Stimulated activated naive CD8-positive, alpha-beta T cell treated with anti-CD3 and anti-CD28 coated beads, Interleukin-15, amount 100 ng/mL, for 72 hours (primary cell): ENCODE measurements at regions not wholly inside any gene's neighbourhood (a gene's known extent, or its start where the extent isn't known, plus 50 kb on each side); places are given as distances from the start of the nearest gene placed in this dataset.

Experiments used
- ATAC-seq: fragments of 150-1000 bp; cut with Tn5 transposase; 2 replicates; pipeline ENCODE4 v1.10.0; 2021; ENCODE audit warnings: mild to moderate bottlenecking, moderate library complexity
- DNase-seq, 2 donors: peaks; one replicate each; pipeline ENCODE4 v3.0.0; 2021 to 2022
- H3K27ac Mint-ChIP-seq, 2 donors: one replicate each; pipeline ENCODE4 v1.8.0; 2022; ENCODE audit warnings: mild to moderate bottlenecking in 2 of 2, mixed read lengths in 2 of 2, moderate library complexity in 2 of 2
- H3K27me3 Mint-ChIP-seq: one replicate; pipeline ENCODE4 v1.8.0; 2022; ENCODE audit warnings: mixed read lengths
- H3K4me1 Mint-ChIP-seq: one replicate; pipeline ENCODE4 v1.8.0; 2022; ENCODE audit warnings: mild to moderate bottlenecking, mixed read lengths
- H3K4me3 Mint-ChIP-seq, 2 donors: one replicate each; pipeline ENCODE4 v1.8.0; 2022; ENCODE audit warnings: mild to moderate bottlenecking in 2 of 2, mixed read lengths in 2 of 2, moderate library complexity in 1 of 2
- H3K9me3 Mint-ChIP-seq, 2 donors: one replicate each; pipeline ENCODE4 v1.8.0; 2022; ENCODE audit warnings: mixed read lengths in 2 of 2

GRCh38 chr3:184636741-184637316, 75.0 kb downstream of the MAGEF1 start:
- peak overlapping the region in 1 of 2 donors; percentile 44 for H3K4me3 Mint-ChIP-seq
- peaks cover 0 to 5% of the 10 kb centered on the region in 2 donors for H3K9me3 Mint-ChIP-seq
- DNase-seq (peak; percentile 33 to 74), ATAC-seq (peak; percentile 91)
- H3K27ac Mint-ChIP-seq: peak overlapping the region in 1 of 2 donors; percentile 30
- H3K27me3 Mint-ChIP-seq: no peaks in the 10 kb centered on the region
- H3K4me1 Mint-ChIP-seq: peaks cover 8% of the 10 kb centered on the region

DNA sequence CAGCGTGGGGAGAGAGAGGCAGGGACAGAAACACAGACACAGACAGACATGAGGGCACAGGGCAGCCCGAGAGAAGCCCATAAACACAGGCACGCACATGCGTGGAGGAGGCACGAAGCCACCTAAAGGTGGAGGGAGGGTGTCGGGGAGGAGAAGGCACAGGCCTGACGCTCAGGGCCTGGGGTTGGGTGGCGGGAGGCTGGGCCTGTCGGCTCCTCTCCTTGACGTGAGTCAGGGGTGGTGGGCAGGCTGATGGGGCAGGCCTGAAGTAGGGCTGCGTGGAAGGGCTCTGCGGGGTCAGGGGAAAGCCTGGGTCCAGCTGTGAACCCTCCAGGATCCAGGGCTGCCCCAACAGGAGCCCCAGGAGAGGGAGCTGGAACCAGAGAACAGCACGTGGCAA, 74.2 kb downstream of the EPHB3 start:
- Mint-ChIP-seq H3K27me3 (no peaks in the 10 kb centered on the region), H3K4me3 (no peak overlapping the region), H3K27ac (peak overlapping the region in 1 of 2 donors; percentile 19), H3K4me1 (peaks cover 8% of the 10 kb centered on the region), H3K9me3 (peaks cover 0 to 5% of the 10 kb centered on the region in 2 donors)
- no peak for DNase-seq
- ATAC-seq: no peak

DNA sequence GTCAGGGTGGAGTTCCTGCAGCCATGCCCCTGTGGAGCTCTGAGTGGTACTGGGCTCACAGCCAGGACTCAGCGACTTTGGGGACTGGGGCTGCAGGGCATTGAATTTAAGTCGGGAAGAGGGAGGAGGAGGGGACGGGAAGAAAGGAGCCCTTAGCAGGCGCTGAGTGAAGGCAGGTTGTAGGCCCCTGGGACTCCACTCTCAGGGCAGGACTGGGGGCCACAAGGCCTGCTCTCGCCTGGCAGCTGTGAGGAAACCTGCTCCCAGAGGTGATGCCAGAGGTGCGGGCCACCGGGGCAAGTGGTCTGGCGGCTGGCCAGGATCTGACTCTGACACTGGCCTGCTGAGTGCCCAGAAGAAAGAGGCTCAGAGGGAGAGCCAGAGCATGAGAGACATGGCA, 73.5 kb downstream of the EPHB3 start:
- H3K9me3 Mint-ChIP-seq: peaks cover 0 to 5% of the 10 kb centered on the region in 2 donors
- no peaks in the 10 kb centered on the region for H3K27me3 Mint-ChIP-seq
- H3K4me1 Mint-ChIP-seq: peaks cover 8% of the 10 kb centered on the region
- no peak for ATAC-seq
- no peak overlapping the region for H3K4me3 Mint-ChIP-seq
- peak overlapping the region; percentile 8 to 19 for H3K27ac Mint-ChIP-seq
- no peak for DNase-seq

DNA sequence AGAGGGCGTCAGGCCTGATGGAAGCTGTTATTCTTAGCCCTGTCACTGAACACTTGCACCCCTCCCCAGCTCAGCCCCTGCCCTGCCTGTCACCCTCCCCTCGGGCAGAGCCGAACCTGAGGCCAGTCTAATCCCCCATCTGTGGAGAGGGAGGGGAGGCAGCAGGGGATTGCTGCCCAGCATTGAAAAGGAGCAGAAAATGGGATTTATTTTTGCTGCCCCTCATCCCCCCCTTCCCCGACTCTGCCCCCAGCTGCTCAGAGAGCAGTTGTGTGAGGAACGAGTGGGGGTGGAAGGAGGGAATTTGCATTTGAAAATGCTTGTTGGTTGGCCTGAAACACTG, 71.6 kb downstream of the EPHB3 start:
- Mint-ChIP-seq H3K4me3 (no peak overlapping the region), H3K27me3 (no peaks in the 10 kb centered on the region), H3K27ac (no peak overlapping the region), H3K4me1 (peaks cover 17% of the 10 kb centered on the region), H3K9me3 (no peaks in the 10 kb centered on the region)
- DNase-seq (no peak), ATAC-seq (no peak)

- DNase-seq (no peak), ATAC-seq (no peak)
- no peak overlapping the region for H3K27ac Mint-ChIP-seq
- H3K27me3 Mint-ChIP-seq: no peaks in the 10 kb centered on the region
- no peaks in the 10 kb centered on the region for H3K9me3 Mint-ChIP-seq
- H3K4me3 Mint-ChIP-seq: no peak overlapping the region
- H3K4me1 Mint-ChIP-seq: peaks cover 17% of the 10 kb centered on the region
These were observed 71.1 kb downstream of the EPHB3 start for GRCh38 chr3:184632551-184633236.
